Breast epithelium (tissue), 4 donors: ENCODE measurements at regions not wholly inside any gene's neighbourhood (a gene's known extent, or its start where the extent isn't known, plus 50 kb on each side); places are given as distances from the start of the nearest gene placed in this dataset.
"Not testable (repeated sequence)": the region's sequence is repeated elsewhere in the genome, so short reads cannot be mapped to it uniquely, and the experiment has no call there.

Source experiments
- DNase-seq, 2 donors: peaks; one replicate each; pipeline ENCODE4 v3.0.0-alpha.2; 2019; ENCODE audit warnings: low spot score in 2 of 2
- H3K27ac ChIP-seq, 2 donors: fragments of 200-600 bp; sonication (generic) in 1 of 2; one replicate each; pipeline ENCODE4 v1.5.1; 2016 to 2019; ENCODE audit warnings: mild to moderate bottlenecking in 1 of 2
- H3K27me3 ChIP-seq, 2 donors: fragments of 200-600 bp; sonication (generic) in 1 of 2; one replicate each; pipeline versions ENCODE4 v1.5.1 to v1.6.0; 2017 to 2019; ENCODE audit warnings: control low read depth in 1 of 2, mild to moderate bottlenecking in 1 of 2
- H3K36me3 ChIP-seq: fragments of 200-600 bp; one replicate; pipeline ENCODE4 v1.5.1; 2019
- H3K4me1 ChIP-seq, 2 donors: fragments of 200-600 bp; sonication (generic); one replicate each; pipeline ENCODE4 v1.5.1; 2016 to 2019; ENCODE audit warnings: control low read depth in 1 of 2
- H3K4me3 ChIP-seq, 3 donors: fragments of 200-600 bp; sonication (generic); 1 replicate in 2 of 3; 2 replicates in 1 of 3; pipeline ENCODE4 v1.5.1; 2016 to 2019; ENCODE audit warnings: mild to moderate bottlenecking in 3 of 3, moderate library complexity in 2 of 3
- H3K9me3 ChIP-seq, 2 donors: fragments of 200-600 bp; sonication (generic) in 1 of 2; one replicate each; pipeline ENCODE4 v1.5.1; 2016 to 2019; ENCODE audit warnings: control low read depth in 1 of 2
- POLR2A ChIP-seq: fragments of 450-650 bp; IDR thresholded peaks from one replicate; pipeline ENCODE4 v1.6.1; 2016; ENCODE audit warnings: antibody characterized with exemption, mild to moderate bottlenecking, moderate library complexity
- POLR2AphosphoS5 ChIP-seq, 3 donors: sonication (generic); formaldehyde crosslinking; IDR thresholded peaks; one replicate each; pipeline ENCODE4 v1.6.1; 2017; ENCODE audit warnings: antibody characterized with exemption in 3 of 3
- intact Hi-C: fragments of 100-400 bp; cut with DNase I; formaldehyde crosslinking; loops from one replicate; pipeline ENCODE4 v1.15.1; 2023; ENCODE audit warnings: low total_unique reads
- TF ChIP-seq, protein P1 (sequence below), 3 donors: fragments of 450-650 bp; IDR thresholded peaks; one replicate each; pipeline ENCODE4 v1.5.1; 2016 to 2017; ENCODE audit warnings: antibody characterized with exemption in 3 of 3, mild to moderate bottlenecking in 3 of 3, moderate library complexity in 3 of 3

DNA sequence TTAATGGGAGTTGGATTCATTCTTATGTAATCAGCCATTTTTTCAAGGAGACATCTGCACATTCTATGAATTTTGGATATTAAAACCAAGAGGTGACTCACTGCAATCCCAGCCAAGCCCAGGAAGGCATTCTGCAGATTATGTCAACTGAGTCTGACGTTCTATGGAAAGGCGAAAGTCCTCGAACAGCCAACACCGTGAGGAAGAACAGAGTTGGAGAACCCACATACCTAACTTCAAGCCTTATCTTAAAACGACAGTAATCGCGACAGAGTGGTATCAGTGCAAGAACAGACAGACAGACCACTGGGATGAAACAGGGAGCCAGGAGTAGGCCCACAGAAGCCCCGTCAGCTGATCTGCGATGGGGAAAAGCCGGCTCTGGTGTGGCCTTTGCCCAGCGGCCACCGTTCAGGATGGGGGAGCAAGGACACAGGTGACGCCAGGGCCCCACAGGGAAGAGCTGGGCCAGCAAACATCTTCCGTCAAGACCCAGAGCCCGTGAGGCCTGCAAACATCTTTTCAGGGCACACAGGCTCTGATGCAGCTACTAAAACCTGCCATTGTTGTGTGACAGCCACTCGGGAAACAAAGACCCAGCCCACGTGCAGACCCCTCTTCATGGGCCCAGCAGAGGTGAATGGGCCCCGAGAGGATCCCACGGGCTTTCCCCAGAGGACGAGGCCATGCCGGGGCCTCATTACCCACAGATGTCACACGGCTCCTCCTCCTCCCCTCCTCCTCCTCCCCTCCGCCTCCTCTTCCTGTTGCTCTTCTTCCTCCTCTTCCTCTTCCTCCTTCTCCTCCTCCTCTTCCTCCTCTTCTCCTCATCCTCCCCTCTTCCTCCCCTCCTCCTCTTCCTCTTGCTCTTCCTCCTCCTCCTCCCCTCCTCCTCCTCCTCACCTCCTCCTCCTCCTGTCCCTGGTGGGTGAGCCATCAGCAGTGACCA is 277.6 kb downstream of the ADGRD1 start:
- Histone ChIP-seq H3K36me3 (no peaks in the 10 kb centered on the region), H3K27me3 (peaks cover 0 to 5% of the 10 kb centered on the region in 2 donors), H3K4me3 (no peak overlapping the region), H3K27ac (peak overlapping the region in 1 of 2 donors; percentile 14), H3K9me3 (peaks cover 0 to 6% of the 10 kb centered on the region in 2 donors), H3K4me1 (no peaks in the 10 kb centered on the region)
- intact Hi-C loops: loop anchor here (5.0 kb wide), 1 partner anchor 159 kb away; no protein-coding TSS in a partner anchor
- no peak for DNase-seq
- TF ChIP-seq POLR2AphosphoS5 (IDR thresholded peaks at IDR 0.05) (no peak), POLR2A (no peak)
- TF ChIP-seq, protein P1, sequence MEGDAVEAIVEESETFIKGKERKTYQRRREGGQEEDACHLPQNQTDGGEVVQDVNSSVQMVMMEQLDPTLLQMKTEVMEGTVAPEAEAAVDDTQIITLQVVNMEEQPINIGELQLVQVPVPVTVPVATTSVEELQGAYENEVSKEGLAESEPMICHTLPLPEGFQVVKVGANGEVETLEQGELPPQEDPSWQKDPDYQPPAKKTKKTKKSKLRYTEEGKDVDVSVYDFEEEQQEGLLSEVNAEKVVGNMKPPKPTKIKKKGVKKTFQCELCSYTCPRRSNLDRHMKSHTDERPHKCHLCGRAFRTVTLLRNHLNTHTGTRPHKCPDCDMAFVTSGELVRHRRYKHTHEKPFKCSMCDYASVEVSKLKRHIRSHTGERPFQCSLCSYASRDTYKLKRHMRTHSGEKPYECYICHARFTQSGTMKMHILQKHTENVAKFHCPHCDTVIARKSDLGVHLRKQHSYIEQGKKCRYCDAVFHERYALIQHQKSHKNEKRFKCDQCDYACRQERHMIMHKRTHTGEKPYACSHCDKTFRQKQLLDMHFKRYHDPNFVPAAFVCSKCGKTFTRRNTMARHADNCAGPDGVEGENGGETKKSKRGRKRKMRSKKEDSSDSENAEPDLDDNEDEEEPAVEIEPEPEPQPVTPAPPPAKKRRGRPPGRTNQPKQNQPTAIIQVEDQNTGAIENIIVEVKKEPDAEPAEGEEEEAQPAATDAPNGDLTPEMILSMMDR (IDR thresholded peaks at IDR 0.05): no peak

DNA sequence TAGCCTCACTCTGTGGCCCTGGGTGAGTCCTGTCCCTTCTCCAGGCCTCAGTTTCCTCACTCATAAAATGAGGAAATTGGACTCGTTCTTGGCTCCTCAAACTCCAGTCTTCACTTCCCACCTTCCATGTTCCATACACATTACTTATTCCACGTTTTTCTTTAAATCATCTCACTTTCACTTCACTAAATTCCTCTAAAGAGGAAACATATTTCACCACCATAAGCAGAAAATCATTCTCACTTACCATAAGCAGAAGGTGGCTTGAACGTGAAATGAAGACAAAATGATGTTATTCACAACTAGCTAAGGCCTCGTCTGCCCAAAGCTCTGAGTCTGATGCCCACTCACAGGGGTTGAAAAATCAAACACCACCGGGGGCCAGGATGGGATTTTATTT is 278.3 kb downstream of the ADGRD1 start:
- TF ChIP-seq POLR2A: no peak
- TF ChIP-seq, protein P1 (IDR thresholded peaks at IDR 0.05): no peak
- TF ChIP-seq POLR2AphosphoS5 (IDR thresholded peaks at IDR 0.05): no peak
- Histone ChIP-seq H3K9me3 (peaks cover 0 to 6% of the 10 kb centered on the region in 2 donors), H3K27me3 (peaks cover 0 to 5% of the 10 kb centered on the region in 2 donors), H3K27ac (no peak overlapping the region), H3K4me1 (no peaks in the 10 kb centered on the region), H3K4me3 (no peak overlapping the region), H3K36me3 (no peaks in the 10 kb centered on the region)
- DNase-seq: no peak
- intact Hi-C loops: loop anchor here (5.0 kb wide), 1 partner anchor 160 kb away; no protein-coding TSS in a partner anchor

DNA sequence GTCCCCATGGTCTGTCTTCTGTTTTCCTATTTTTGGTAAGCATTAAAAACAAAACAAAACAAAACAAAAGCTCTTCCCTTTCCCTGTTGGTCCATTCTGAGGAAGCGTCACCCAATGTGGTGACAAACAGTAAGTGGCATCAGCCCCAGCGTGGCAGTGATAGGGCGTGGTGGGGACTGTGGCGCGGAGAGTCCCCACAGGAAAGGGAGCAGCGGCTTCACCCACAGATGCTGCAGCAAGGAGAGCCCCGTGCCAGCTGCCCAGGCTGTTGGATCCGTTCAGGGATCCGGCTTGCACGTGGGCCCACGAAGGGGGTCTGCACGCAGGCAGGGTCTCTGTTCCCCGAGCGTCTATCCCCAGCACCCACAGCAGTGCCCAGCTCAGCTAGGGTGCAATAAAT is 279.2 kb downstream of the ADGRD1 start:
- not testable (repeated sequence) for H3K27me3 ChIP-seq, H3K27ac ChIP-seq, H3K4me3 ChIP-seq, H3K36me3 ChIP-seq, DNase-seq, H3K9me3 ChIP-seq, H3K4me1 ChIP-seq
- intact Hi-C loops: loop anchor here (5.0 kb wide), 1 partner anchor 161 kb away; no protein-coding TSS in a partner anchor

DNA sequence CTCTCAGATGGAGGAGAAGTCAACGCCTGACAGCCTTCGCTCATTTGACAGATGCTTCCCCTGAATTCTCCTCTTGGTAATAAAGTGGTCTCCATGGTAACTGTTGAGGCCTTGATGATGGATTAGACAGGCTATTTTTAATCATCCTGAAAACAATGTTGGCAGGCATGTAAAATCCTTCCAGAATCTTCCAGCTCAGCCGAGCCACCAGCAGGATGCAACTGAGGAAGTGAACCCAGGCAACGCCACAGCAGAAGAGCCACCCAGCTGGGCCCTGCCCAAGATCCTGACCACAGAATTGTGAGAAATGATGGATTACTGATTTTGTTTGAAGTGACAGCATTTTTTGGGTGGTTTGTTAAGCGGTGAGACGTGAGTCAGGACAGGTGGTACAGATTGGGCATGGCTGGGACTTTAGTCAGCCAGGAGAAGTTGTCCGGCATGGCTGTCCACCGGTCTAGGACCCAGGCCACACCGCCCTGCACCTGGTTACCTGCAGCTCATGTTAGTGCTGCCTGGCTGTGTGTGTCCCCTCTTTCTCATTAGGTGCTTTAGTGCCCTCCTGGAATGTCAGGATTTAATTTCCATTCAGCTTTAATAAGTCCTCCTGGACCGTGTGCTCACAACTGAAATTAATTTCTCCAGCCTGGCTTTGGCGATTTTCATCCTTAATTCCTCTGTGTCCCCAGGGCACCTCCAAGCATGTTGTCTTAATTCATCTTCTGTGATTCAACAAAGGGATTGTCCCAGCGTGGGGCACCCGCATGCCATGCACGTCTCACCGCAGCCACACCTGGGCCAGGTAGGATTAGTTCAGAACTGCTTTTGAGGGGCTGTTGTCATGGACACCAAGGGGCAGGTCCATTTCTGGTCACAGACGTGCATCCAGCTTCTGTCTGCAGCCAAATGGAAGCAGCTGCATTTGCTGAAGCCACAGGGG is 280.4 kb downstream of the ADGRD1 start:
- H3K4me1 ChIP-seq, H3K27me3 ChIP-seq, H3K36me3 ChIP-seq, H3K4me3 ChIP-seq, H3K27ac ChIP-seq, H3K9me3 ChIP-seq, DNase-seq: not testable (repeated sequence)
- intact Hi-C loops: loop anchor here (5.0 kb wide), 1 partner anchor 162 kb away; no protein-coding TSS in a partner anchor

DNA sequence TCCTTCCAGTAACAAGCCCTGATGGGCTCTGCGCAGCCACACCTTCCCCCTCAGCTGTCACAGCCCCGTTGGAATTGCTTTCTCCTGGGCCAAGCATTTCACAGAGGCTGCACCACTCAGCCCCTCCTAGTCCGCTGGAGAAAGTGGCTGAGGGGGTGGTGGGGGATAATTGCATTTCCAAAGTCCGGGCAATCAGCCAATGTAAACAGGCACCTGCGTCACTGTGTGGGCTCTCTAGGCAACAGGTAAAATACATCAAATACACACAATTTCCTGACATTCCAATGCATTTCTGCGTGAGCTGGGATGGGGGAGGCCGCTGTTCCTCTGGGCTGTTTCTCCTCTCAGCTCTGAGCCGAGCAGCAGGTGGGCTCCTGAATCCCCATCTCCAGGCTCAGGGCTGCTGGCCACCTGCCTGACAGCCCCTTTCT is 281.1 kb downstream of the ADGRD1 start:
- not testable (repeated sequence) for H3K27ac ChIP-seq, H3K27me3 ChIP-seq, DNase-seq

DNA sequence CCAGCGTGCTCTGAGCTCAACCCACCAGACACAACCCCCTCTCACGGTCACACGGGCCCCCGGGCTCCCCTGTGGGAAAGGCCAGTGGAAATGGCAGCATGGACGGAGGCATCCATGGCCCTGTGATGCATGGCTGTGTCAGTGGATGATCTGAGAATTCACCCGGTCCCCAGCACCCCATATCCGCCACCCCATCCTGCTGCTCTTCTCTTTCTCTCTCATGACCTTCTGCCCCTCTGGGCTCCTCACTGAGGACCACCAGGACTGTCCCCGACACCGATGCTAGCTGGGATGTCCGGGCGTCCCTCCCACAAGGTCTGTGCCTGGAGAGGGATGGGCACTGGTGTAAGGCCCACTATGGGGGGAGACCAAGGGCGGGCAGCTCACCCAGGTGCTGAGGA is 282.2 kb downstream of the ADGRD1 start:
- Histone ChIP-seq H3K4me1 (no peaks in the 10 kb centered on the region), H3K9me3 (peaks cover 0 to 6% of the 10 kb centered on the region in 2 donors), H3K27ac (no peak overlapping the region), H3K27me3 (no peaks in the 10 kb centered on the region), H3K36me3 (no peaks in the 10 kb centered on the region), H3K4me3 (no peak overlapping the region)
- TF ChIP-seq POLR2AphosphoS5 (IDR thresholded peaks at IDR 0.05) (no peak), POLR2A (no peak)
- TF ChIP-seq, protein P1 (IDR thresholded peaks at IDR 0.05): no peak
- intact Hi-C loops: no loop called here
- no peak for DNase-seq

More for the DNA sequence above, 281.1 kb downstream of the ADGRD1 start:
- not testable (repeated sequence) for H3K36me3 ChIP-seq, H3K4me1 ChIP-seq, H3K9me3 ChIP-seq, H3K4me3 ChIP-seq
- intact Hi-C loops: loop anchor here (5.0 kb wide), 1 partner anchor 163 kb away; no protein-coding TSS in a partner anchor
